ENCODE measurements at regions not wholly inside any gene's neighbourhood (a gene's known extent, or its start where the extent isn't known, plus 50 kb on each side); places are given as distances from the start of the nearest gene placed in this dataset.

DNA sequence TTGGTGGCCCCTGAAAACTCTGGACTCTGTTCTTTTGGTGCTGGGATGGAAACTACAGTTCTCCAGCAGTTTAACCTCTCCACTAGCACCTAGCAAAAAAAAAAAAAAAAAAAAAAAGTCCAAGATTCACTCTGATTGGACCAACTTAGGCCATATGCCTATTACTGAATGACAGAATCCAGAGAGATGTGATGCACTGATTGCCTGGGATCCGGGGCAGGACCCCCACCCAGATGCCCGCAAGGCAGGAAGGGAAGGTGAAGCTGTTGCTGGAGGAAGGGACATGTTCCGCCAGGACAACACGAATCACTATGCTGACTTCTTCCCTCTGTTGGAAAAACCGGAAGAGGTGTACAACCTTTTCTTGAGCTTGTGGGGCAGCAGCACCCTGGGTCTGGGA is 152.5 kb upstream of the ZNF536 start:
- peaks cover 0 to 6% of the 10 kb centered on the region in 2 experiments; a peak in 2 of 5 replicates for H3K4me1 ChIP-seq (replicated peaks in 1 of 2; ENCODE audit: control insufficient read depth in 2 of 2, insufficient read depth in 2 of 2, low read length in 2 of 2)
- no peak overlapping the region for H3K4me2 ChIP-seq (ENCODE audit: insufficient read depth, low read length)
- intact Hi-C loops (cut with micrococcal nuclease), result no loop called here
- 0 out of 2 replicates have a peak, but pooled peaks cover 7% of the 10 kb centered on the region for H4K20me1 ChIP-seq (replicated peaks; ENCODE audit: control insufficient read depth, insufficient read depth, low read length)
- no TSS peak for BruUV-seq (replicated peaks)
- no peak overlapping the region for H3K27ac ChIP-seq (ENCODE audit: extremely low read depth, low read depth, low read length)
- ChIA-PET CTCF (ENCODE audit: low intra/inter-chr PET ratio) (no interaction called here), POLR2A (interaction anchor here (0.6 kb wide), 1 partner anchor 23 kb away, joined by 3 read pairs; no protein-coding TSS in a partner anchor)
- no peaks in the 10 kb centered on the region for H3K9me1 ChIP-seq (ENCODE audit: control insufficient read depth, insufficient read depth, low read length)
- no peak for DNase-seq (ENCODE audit: extremely low read depth in 1 of 4, low spot score in 3 of 4)
- H3K4me3 ChIP-seq, result no peak overlapping the region
- no peaks in the 10 kb centered on the region for H3K79me2 ChIP-seq (ENCODE audit: control insufficient read depth, insufficient read depth, low read length)
- H3K9me3 ChIP-seq (replicated peaks; ENCODE audit: control insufficient read depth, insufficient read depth, low read depth, low read length), result no peaks in the 10 kb centered on the region
- H3K36me3 ChIP-seq (ENCODE audit: control insufficient read depth, insufficient read depth, low read length), result no peaks in the 10 kb centered on the region
- TF ChIP-seq, protein P1, sequence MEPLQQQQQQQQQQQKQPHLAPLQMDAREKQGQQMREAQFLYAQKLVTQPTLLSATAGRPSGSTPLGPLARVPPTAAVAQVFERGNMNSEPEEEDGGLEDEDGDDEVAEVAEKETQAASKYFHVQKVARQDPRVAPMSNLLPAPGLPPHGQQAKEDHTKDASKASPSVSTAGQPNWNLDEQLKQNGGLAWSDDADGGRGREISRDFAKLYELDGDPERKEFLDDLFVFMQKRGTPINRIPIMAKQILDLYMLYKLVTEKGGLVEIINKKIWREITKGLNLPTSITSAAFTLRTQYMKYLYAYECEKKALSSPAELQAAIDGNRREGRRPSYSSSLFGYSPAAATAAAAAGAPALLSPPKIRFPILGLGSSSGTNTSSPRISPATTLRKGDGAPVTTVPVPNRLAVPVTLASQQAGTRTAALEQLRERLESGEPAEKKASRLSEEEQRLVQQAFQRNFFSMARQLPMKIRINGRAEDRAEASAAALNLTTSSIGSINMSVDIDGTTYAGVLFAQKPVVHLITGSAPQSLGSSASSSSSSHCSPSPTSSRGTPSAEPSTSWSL (CRISPR knock-in tag; IDR thresholded peaks at IDR 0.05; ENCODE audit: borderline replicate concordance), result no peak
- TF ChIP-seq PHB (CRISPR knock-in tag; IDR thresholded peaks at IDR 0.05), result no peak
- TF ChIP-seq, protein P2, sequence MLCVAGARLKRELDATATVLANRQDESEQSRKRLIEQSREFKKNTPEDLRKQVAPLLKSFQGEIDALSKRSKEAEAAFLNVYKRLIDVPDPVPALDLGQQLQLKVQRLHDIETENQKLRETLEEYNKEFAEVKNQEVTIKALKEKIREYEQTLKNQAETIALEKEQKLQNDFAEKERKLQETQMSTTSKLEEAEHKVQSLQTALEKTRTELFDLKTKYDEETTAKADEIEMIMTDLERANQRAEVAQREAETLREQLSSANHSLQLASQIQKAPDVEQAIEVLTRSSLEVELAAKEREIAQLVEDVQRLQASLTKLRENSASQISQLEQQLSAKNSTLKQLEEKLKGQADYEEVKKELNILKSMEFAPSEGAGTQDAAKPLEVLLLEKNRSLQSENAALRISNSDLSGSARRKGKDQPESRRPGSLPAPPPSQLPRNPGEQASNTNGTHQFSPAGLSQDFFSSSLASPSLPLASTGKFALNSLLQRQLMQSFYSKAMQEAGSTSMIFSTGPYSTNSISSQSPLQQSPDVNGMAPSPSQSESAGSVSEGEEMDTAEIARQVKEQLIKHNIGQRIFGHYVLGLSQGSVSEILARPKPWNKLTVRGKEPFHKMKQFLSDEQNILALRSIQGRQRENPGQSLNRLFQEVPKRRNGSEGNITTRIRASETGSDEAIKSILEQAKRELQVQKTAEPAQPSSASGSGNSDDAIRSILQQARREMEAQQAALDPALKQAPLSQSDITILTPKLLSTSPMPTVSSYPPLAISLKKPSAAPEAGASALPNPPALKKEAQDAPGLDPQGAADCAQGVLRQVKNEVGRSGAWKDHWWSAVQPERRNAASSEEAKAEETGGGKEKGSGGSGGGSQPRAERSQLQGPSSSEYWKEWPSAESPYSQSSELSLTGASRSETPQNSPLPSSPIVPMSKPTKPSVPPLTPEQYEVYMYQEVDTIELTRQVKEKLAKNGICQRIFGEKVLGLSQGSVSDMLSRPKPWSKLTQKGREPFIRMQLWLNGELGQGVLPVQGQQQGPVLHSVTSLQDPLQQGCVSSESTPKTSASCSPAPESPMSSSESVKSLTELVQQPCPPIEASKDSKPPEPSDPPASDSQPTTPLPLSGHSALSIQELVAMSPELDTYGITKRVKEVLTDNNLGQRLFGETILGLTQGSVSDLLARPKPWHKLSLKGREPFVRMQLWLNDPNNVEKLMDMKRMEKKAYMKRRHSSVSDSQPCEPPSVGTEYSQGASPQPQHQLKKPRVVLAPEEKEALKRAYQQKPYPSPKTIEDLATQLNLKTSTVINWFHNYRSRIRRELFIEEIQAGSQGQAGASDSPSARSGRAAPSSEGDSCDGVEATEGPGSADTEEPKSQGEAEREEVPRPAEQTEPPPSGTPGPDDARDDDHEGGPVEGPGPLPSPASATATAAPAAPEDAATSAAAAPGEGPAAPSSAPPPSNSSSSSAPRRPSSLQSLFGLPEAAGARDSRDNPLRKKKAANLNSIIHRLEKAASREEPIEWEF (CRISPR knock-in tag; IDR thresholded peaks at IDR 0.05), result no peak
- WGBS (ENCODE audit: insufficient coverage, low coverage, missing lambda C conversion rate), result 1% methylated on average over 5 of the region's 5 CpGs
- in situ Hi-C loops (cut with MboI), result loop anchor here (5.0 kb wide), 1 partner anchor 433 kb away; no protein-coding TSS in a partner anchor
- H3K9ac ChIP-seq (ENCODE audit: insufficient read depth in 1 of 2, low read depth in 2 of 2, low read length in 2 of 2), result no peak overlapping the region
- H2AFZ ChIP-seq (ENCODE audit: low read depth, low read length), result no peak overlapping the region
- FAIRE-seq, result no peak
- no peak for ATAC-seq
- H3K27me3 ChIP-seq (ENCODE audit: control insufficient read depth in 2 of 2, insufficient read depth in 2 of 2, low read length in 2 of 2), result peaks cover 3 to 28% of the 10 kb centered on the region in 2 experiments; a peak in 4 of 5 replicates

Measured in K562 (cell line).